ENCODE measurements at regions not wholly inside any gene's neighbourhood (a gene's known extent, or its start where the extent isn't known, plus 50 kb on each side); places are given as distances from the start of the nearest gene placed in this dataset.

GRCh38 chrX:137847376-137847775 is 281.4 kb downstream of the ZIC3 start:
- TF ChIP-seq CTCF (IDR thresholded peaks at IDR 0.05; ENCODE audit: low read depth, low read length) (no peak), EZH2phosphoT487 (IDR thresholded peaks at IDR 0.05; ENCODE audit: low read depth) (no peak)
